ENCODE measurements at regions not wholly inside any gene's neighbourhood (a gene's known extent, or its start where the extent isn't known, plus 50 kb on each side); places are given as distances from the start of the nearest gene placed in this dataset.

- DNase-seq (ENCODE audit: low spot score), result peak; percentile 75
These were observed 882.0 kb downstream of the TFAP2A start for GRCh38 chr6:9532621-9533557.

- no peak for DNase-seq (ENCODE audit: low spot score)
These were observed 887.1 kb downstream of the TFAP2A start for GRCh38 chr6:9527679-9528286.

GRCh38 chr6:9523462-9523861, 891.4 kb downstream of the TFAP2A start:
- DNase-seq (ENCODE audit: low spot score), result peak; percentile 88

GRCh38 chr6:9522101-9522500, 892.8 kb downstream of the TFAP2A start:
- no peak for DNase-seq (ENCODE audit: low spot score)

GRCh38 chr6:9521152-9521530, 893.7 kb downstream of the TFAP2A start:
- no peak for DNase-seq (ENCODE audit: low spot score)

- peak; percentile 95 for DNase-seq (ENCODE audit: low spot score)
These were observed 894.3 kb downstream of the TFAP2A start for GRCh38 chr6:9520417-9521151.

- DNase-seq (ENCODE audit: low spot score), result no peak
These were observed 896.4 kb downstream of the TFAP2A start for GRCh38 chr6:9518431-9518830.

GRCh38 chr6:9517806-9518205, 897.1 kb downstream of the TFAP2A start:
- DNase-seq (ENCODE audit: low spot score), result no peak

GRCh38 chr6:9515633-9516606, 899.0 kb downstream of the TFAP2A start:
- peak; percentile 90 for DNase-seq (ENCODE audit: low spot score)

- no peak for DNase-seq (ENCODE audit: low spot score)
These were observed 900.7 kb downstream of the TFAP2A start for GRCh38 chr6:9514146-9514545.

- DNase-seq (ENCODE audit: low spot score), result no peak
These were observed 903.7 kb downstream of the TFAP2A start for GRCh38 chr6:9511157-9511556.

GRCh38 chr6:9507136-9507895, 907.6 kb downstream of the TFAP2A start:
- no peak for DNase-seq (ENCODE audit: low spot score)

- DNase-seq (ENCODE audit: low spot score), result no peak
These were observed 910.7 kb downstream of the TFAP2A start for GRCh38 chr6:9504191-9504590.

- peak; percentile 97 for DNase-seq (ENCODE audit: low spot score)
These were observed 911.6 kb downstream of the TFAP2A start for GRCh38 chr6:9503111-9503761.

GRCh38 chr6:9499709-9500108, 915.2 kb downstream of the TFAP2A start:
- DNase-seq (ENCODE audit: low spot score), result no peak

GRCh38 chr6:9496837-9497236, 918.0 kb downstream of the TFAP2A start:
- DNase-seq (ENCODE audit: low spot score), result no peak

- DNase-seq (ENCODE audit: low spot score), result no peak
These were observed 920.0 kb downstream of the TFAP2A start for GRCh38 chr6:9494864-9495263.

- DNase-seq (ENCODE audit: low spot score), result no peak
These were observed 922.1 kb downstream of the TFAP2A start for GRCh38 chr6:9492790-9493189.

- no peak for DNase-seq (ENCODE audit: low spot score)
These were observed 927.7 kb downstream of the TFAP2A start for GRCh38 chr6:9487128-9487527.

GRCh38 chr6:9485992-9486391, 928.9 kb downstream of the TFAP2A start:
- no peak for DNase-seq (ENCODE audit: low spot score)

Measured in A172 (cell line).